Endothelial cell of umbilical vein (primary cell): ENCODE measurements at regions not wholly inside any gene's neighbourhood (a gene's known extent, or its start where the extent isn't known, plus 50 kb on each side); places are given as distances from the start of the nearest gene placed in this dataset.

Experiments
- BruUV-seq: library from RNA; stranded (reverse); fragments of 400-500 nt; replicated peaks from 2 replicates; lab custom pipeline; 2021; lab: Mats Ljungman, UMichigan
- CTCF ChIA-PET: fragments of 300-600, 350-600 bp; sonication (Branson Sonifier 250); formaldehyde crosslinking; loops from one replicate; lab custom pipeline; 2021; ENCODE audit warnings: antibody characterized with exemption, inconsistent platforms; lab: Charles Lee
- POLR2A ChIA-PET: fragments of 300-600, 350-600 bp; sonication (Branson Sonifier 250); formaldehyde crosslinking; loops from one replicate; lab custom pipeline; 2021; ENCODE audit warnings: antibody characterized with exemption, inconsistent platforms; lab: Charles Lee
- DNase-seq: peaks from one replicate; pipeline ENCODE4 v3.0.0-alpha.2; 2011; ENCODE audit warnings: low read depth, low spot score
- FAIRE-seq: peaks from 2 replicates; lab custom pipeline; 2011; peaks lifted over from hg19 to GRCh38; lab: Jason Lieb, UNC
- H2AFZ ChIP-seq: 2 replicates; pipeline ENCODE4 v1.6.0; 2012; ENCODE audit warnings: low read depth, low read length, control low read depth, inconsistent platforms
- H3K27ac ChIP-seq: 2 replicates; pipeline ENCODE4 v1.5.1; 2011; ENCODE audit warnings: low read depth, mild to moderate bottlenecking, control low read depth, low read length, moderate library complexity; ENCODE audit not compliant: insufficient read depth
- H3K27me3 ChIP-seq, 2 experiments: 2 replicates each; pipeline versions ENCODE4 v1.6.0 to v1.6.1; 2011; ENCODE audit warnings: low read length in 2 of 2, mixed read lengths in 1 of 2; ENCODE audit not compliant: control insufficient read depth in 2 of 2, insufficient read depth in 2 of 2
- H3K36me3 ChIP-seq, 2 experiments: 2 replicates in 1 of 2; 3 replicates in 1 of 2; pipeline ENCODE4 v1.5.1; 2011; ENCODE audit warnings: low read length in 2 of 2, mild to moderate bottlenecking in 1 of 2, moderate library complexity in 1 of 2; ENCODE audit not compliant: control insufficient read depth in 2 of 2, insufficient read depth in 2 of 2; ENCODE audit errors: extremely low read depth in 1 of 2
- H3K4me1 ChIP-seq: 3 replicates; pipeline ENCODE4 v1.5.1; 2011; ENCODE audit warnings: mild to moderate bottlenecking, low read length; ENCODE audit not compliant: control insufficient read depth, insufficient read depth; ENCODE audit errors: extremely low read depth
- H3K4me2 ChIP-seq: 2 replicates; pipeline ENCODE4 v1.6.1; 2011; ENCODE audit warnings: low read length, control low read depth, mixed read lengths; ENCODE audit not compliant: insufficient read depth
- H3K4me3 ChIP-seq, 3 experiments: fragments of 200-600 bp in 1 of 3; sonication (generic), shearing (Covaris generic) in 1 of 3; replicated peaks in 1 of 3; 2 replicates each; pipeline ENCODE4 v1.5.1; 2011 to 2016; ENCODE audit warnings: control low read depth in 3 of 3, low read length in 3 of 3, mild to moderate bottlenecking in 2 of 3, inconsistent platforms in 1 of 3, low read depth in 1 of 3, moderate library complexity in 1 of 3; ENCODE audit not compliant: insufficient read depth in 1 of 3
- H3K79me2 ChIP-seq: 2 replicates; pipeline ENCODE4 v1.6.0; 2012; ENCODE audit warnings: low read length, inconsistent platforms; ENCODE audit not compliant: control insufficient read depth, insufficient read depth
- H3K9ac ChIP-seq: replicated peaks from 2 replicates; pipeline ENCODE3; 2011; ENCODE audit warnings: low read length, control low read depth; ENCODE audit not compliant: insufficient read depth; ENCODE audit errors: extremely low read depth
- H3K9me1 ChIP-seq: replicated peaks from 3 replicates; pipeline ENCODE4 v1.6.0; 2011; ENCODE audit warnings: mild to moderate bottlenecking, low read length; ENCODE audit not compliant: control insufficient read depth, insufficient read depth; ENCODE audit errors: extremely low read depth
- H3K9me3 ChIP-seq: replicated peaks from 2 replicates; pipeline ENCODE4 v1.5.1; 2012; ENCODE audit warnings: low read length, inconsistent platforms; ENCODE audit not compliant: control insufficient read depth, insufficient read depth
- H4K20me1 ChIP-seq: replicated peaks from 2 replicates; pipeline ENCODE3; 2011; ENCODE audit warnings: mild to moderate bottlenecking, low read length; ENCODE audit not compliant: control insufficient read depth, insufficient read depth; ENCODE audit errors: extremely low read depth
- CTCF ChIP-seq, 2 donors: IDR thresholded peaks; 1 replicate in 1 of 2; 2 replicates in 1 of 2; pipeline ENCODE4 v1.5.1; 2011; ENCODE audit warnings: low read length in 2 of 2, mild to moderate bottlenecking in 2 of 2, moderate library complexity in 2 of 2, control low read depth in 1 of 2, inconsistent platforms in 1 of 2, low read depth in 1 of 2; ENCODE audit not compliant: insufficient read depth in 1 of 2; ENCODE audit errors: extremely low read depth in 1 of 2
- EZH2 ChIP-seq: IDR thresholded peaks from 2 replicates; pipeline ENCODE4 v1.6.1; 2012; ENCODE audit warnings: borderline replicate concordance, low read depth, mild to moderate bottlenecking, moderate library complexity, low read length, inconsistent platforms; ENCODE audit not compliant: severe bottlenecking
- FOS ChIP-seq: IDR thresholded peaks from 2 replicates; pipeline ENCODE4 v1.6.1; 2011; ENCODE audit warnings: mild to moderate bottlenecking, low read length, moderate library complexity, borderline replicate concordance; ENCODE audit not compliant: insufficient read depth
- GATA2 ChIP-seq: IDR thresholded peaks from 2 replicates; pipeline ENCODE4 v1.7.0; 2011; ENCODE audit warnings: low read depth, mild to moderate bottlenecking, moderate library complexity, mixed read lengths, low read length; ENCODE audit not compliant: insufficient read length, insufficient read depth
- JUN ChIP-seq: IDR thresholded peaks from 2 replicates; pipeline ENCODE4 v1.6.1; 2011; ENCODE audit warnings: borderline replicate concordance, low read depth; ENCODE audit not compliant: insufficient read length, insufficient read depth
- MAX ChIP-seq: IDR thresholded peaks from 2 replicates; pipeline ENCODE4 v1.6.1; 2011; ENCODE audit not compliant: insufficient read depth, insufficient read length
- MYC ChIP-seq: IDR thresholded peaks from one replicate; pipeline ENCODE4 v1.6.1; 2011; ENCODE audit warnings: mild to moderate bottlenecking, low read depth, low read length
- POLR2A ChIP-seq: IDR thresholded peaks from 2 replicates; pipeline ENCODE4 v1.6.1; 2012; ENCODE audit warnings: low read depth, mild to moderate bottlenecking, control low read depth, low read length
- POLR2AphosphoS5 ChIP-seq: IDR thresholded peaks from 2 replicates; pipeline ENCODE4 v1.6.1; 2012; ENCODE audit warnings: low read depth, mild to moderate bottlenecking, control low read depth, low read length, moderate library complexity; ENCODE audit not compliant: insufficient read depth
- dilution Hi-C: fragments of 300-500 bp; cut with MboI; formaldehyde crosslinking; loops from one replicate; pipeline ENCODE4 v1.15.0; 2019; ENCODE audit warnings: low sequenced_read_pairs; ENCODE audit not compliant: extremely low pct_ligation_motif_present
- intact Hi-C: fragments of 100-400 bp; cut with micrococcal nuclease; formaldehyde crosslinking; loops from one replicate; pipeline ENCODE4 v1.10.0; 2022

- Histone ChIP-seq H3K4me2 (no peak overlapping the region), H3K4me3 (no peak overlapping the region), H3K9me3 (peaks cover 2% of the 10 kb centered on the region), H2AFZ (no peak overlapping the region), H3K4me1 (no peaks in the 10 kb centered on the region), H3K27me3 (no peaks in the 10 kb centered on the region), H3K27ac (no peak overlapping the region), H3K9me1 (no peaks in the 10 kb centered on the region), H3K36me3 (no peaks in the 10 kb centered on the region), H4K20me1 (no peaks in the 10 kb centered on the region), H3K9ac (no peak overlapping the region), H3K79me2 (no peaks in the 10 kb centered on the region)
- FAIRE-seq: no peak
- intact Hi-C loops: no loop called here
- dilution Hi-C loops: no loop called here
- ChIA-PET POLR2A (no interaction called here), CTCF (no interaction called here)
- TF ChIP-seq FOS (no peak), POLR2AphosphoS5 (no peak), EZH2 (no peak)
- no peak for DNase-seq
- no TSS peak for BruUV-seq
These were observed 371.2 kb upstream of the ROBO2 start for GRCh38 chr3:76668653-76669052.

- intact Hi-C loops: no loop called here
These were observed 370.6 kb upstream of the ROBO2 start for GRCh38 chr3:76669322-76669721.

More at GRCh38 chr3:76669322-76669721, 370.6 kb upstream of the ROBO2 start:
- BruUV-seq: no TSS peak
- CTCF ChIA-PET: no interaction called here
- no peaks in the 10 kb centered on the region for H3K27me3 ChIP-seq
- FAIRE-seq (no peak), DNase-seq (no peak)
- H3K27ac ChIP-seq: no peak overlapping the region
- TF ChIP-seq EZH2 (no peak), MYC (no peak), POLR2A (no peak), MAX (no peak), POLR2AphosphoS5 (no peak), FOS (no peak), CTCF (IDR thresholded peaks at IDR 0.05; ENCODE audit: extremely low read depth in 1 of 2, insufficient read depth in 1 of 2, low read depth in 1 of 2, low read length in 2 of 2) (no peak), JUN (no peak), GATA2 (no peak)
- H3K9ac ChIP-seq: no peak overlapping the region
- H3K36me3 ChIP-seq: no peaks in the 10 kb centered on the region
- H3K4me3 ChIP-seq: no peak overlapping the region
- no peaks in the 10 kb centered on the region for H3K4me1 ChIP-seq
- H3K79me2 ChIP-seq: no peaks in the 10 kb centered on the region
- H3K9me1 ChIP-seq: no peaks in the 10 kb centered on the region
- no peak overlapping the region for H3K4me2 ChIP-seq
- no peak overlapping the region for H2AFZ ChIP-seq
- POLR2A ChIA-PET: no interaction called here
- no peaks in the 10 kb centered on the region for H4K20me1 ChIP-seq
- dilution Hi-C loops: no loop called here
- H3K9me3 ChIP-seq: peaks cover 2% of the 10 kb centered on the region
